ENCODE measurements at regions not wholly inside any gene's neighbourhood (a gene's known extent, or its start where the extent isn't known, plus 50 kb on each side); places are given as distances from the start of the nearest gene placed in this dataset.

DNA sequence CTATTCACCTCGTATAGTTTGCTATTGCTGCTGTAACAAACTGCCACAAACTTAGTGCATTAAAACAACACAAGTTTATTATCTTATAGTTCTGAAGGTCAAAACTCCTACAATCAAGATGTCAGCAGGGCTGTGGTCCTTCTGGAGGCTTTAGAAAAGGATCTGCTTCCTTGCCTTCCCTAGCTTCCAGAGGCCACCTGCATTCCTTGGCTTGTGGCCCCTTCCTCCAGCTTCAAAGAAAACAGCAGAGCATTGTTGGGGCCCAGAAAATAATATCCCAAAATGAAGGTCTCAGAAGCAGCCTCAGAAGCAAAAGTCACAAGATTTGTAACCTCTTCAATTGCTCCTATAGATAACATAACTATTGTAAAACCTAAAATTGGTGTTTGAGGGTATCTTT, 100.6 kb downstream of the HNRNPLL start:
- H3K27me3 ChIP-seq (ENCODE audit: insufficient read depth, low read length): peaks cover 7% of the 10 kb centered on the region; the same call in 1 of the 2 replicates
- H3K9me3 ChIP-seq (ENCODE audit: low read length): 0 out of 2 replicates have a peak, but pooled peaks cover 3% of the 10 kb centered on the region
- no peaks in the 10 kb centered on the region for H3K79me2 ChIP-seq (ENCODE audit: insufficient read depth, low read length)
- no peaks in the 10 kb centered on the region for H4K20me1 ChIP-seq (ENCODE audit: insufficient read depth, low read length)
- no peak overlapping the region for H3K4me2 ChIP-seq (ENCODE audit: low read length)
- H3K27ac ChIP-seq (ENCODE audit: low read depth, low read length, poor library complexity, severe bottlenecking): no peak overlapping the region
- H3K36me3 ChIP-seq (ENCODE audit: insufficient read depth, low read length): no peaks in the 10 kb centered on the region
- TF ChIP-seq CTCF (IDR thresholded peaks at IDR 0.05; ENCODE audit: low read length) (no peak), EZH2 (IDR thresholded peaks at IDR 0.05; ENCODE audit: borderline replicate concordance, low read length) (no peak)
- H3K4me1 ChIP-seq (ENCODE audit: insufficient read depth, low read length, severe bottlenecking): no peaks in the 10 kb centered on the region
- H2AFZ ChIP-seq (ENCODE audit: low read length): no peak overlapping the region
- no peaks in the 10 kb centered on the region for H3F3A ChIP-seq (ENCODE audit: insufficient read depth, low read length)
- no peaks in the 10 kb centered on the region for H3K9me2 ChIP-seq (ENCODE audit: low read depth, low read length)
- no peak overlapping the region for H3K4me3 ChIP-seq (ENCODE audit: low read depth, low read length, poor library complexity, severe bottlenecking)
- no peak overlapping the region for H3K9ac ChIP-seq (ENCODE audit: low read length)

- Histone ChIP-seq H2AFZ (ENCODE audit: low read length) (no peak overlapping the region), H3K27me3 (ENCODE audit: insufficient read depth, low read length) (peaks cover 7% of the 10 kb centered on the region; the same call in 1 of the 2 replicates), H3K9me2 (ENCODE audit: low read depth, low read length) (no peaks in the 10 kb centered on the region), H3K4me1 (ENCODE audit: insufficient read depth, low read length, severe bottlenecking) (no peaks in the 10 kb centered on the region), H3K36me3 (ENCODE audit: insufficient read depth, low read length) (no peaks in the 10 kb centered on the region), H3K27ac (ENCODE audit: low read depth, low read length, poor library complexity, severe bottlenecking) (no peak overlapping the region), H3K4me3 (ENCODE audit: low read depth, low read length, poor library complexity, severe bottlenecking) (no peak overlapping the region), H3K79me2 (ENCODE audit: insufficient read depth, low read length) (no peaks in the 10 kb centered on the region), H3K9ac (ENCODE audit: low read length) (no peak overlapping the region), H3K4me2 (ENCODE audit: low read length) (no peak overlapping the region), H3F3A (ENCODE audit: insufficient read depth, low read length) (no peaks in the 10 kb centered on the region), H4K20me1 (ENCODE audit: insufficient read depth, low read length) (no peaks in the 10 kb centered on the region), H3K9me3 (ENCODE audit: low read length) (0 out of 2 replicates have a peak, but pooled peaks cover 3% of the 10 kb centered on the region)
- TF ChIP-seq EZH2 (IDR thresholded peaks at IDR 0.05; ENCODE audit: borderline replicate concordance, low read length): no peak
Observed at GRCh38 chr2:38500283-38500634, 102.5 kb downstream of the HNRNPLL start.

GRCh38 chr2:38499548-38500282, 103.0 kb downstream of the HNRNPLL start:
- Histone ChIP-seq H3K9ac (ENCODE audit: low read length) (no peak overlapping the region), H3F3A (ENCODE audit: insufficient read depth, low read length) (no peaks in the 10 kb centered on the region), H3K27me3 (ENCODE audit: insufficient read depth, low read length) (peaks cover 7% of the 10 kb centered on the region; the same call in 1 of the 2 replicates), H3K4me3 (ENCODE audit: low read depth, low read length, poor library complexity, severe bottlenecking) (no peak overlapping the region), H3K27ac (ENCODE audit: low read depth, low read length, poor library complexity, severe bottlenecking) (no peak overlapping the region), H3K9me3 (ENCODE audit: low read length) (0 out of 2 replicates have a peak, but pooled peaks cover 3% of the 10 kb centered on the region), H3K4me1 (ENCODE audit: insufficient read depth, low read length, severe bottlenecking) (no peaks in the 10 kb centered on the region), H3K4me2 (ENCODE audit: low read length) (no peak overlapping the region), H4K20me1 (ENCODE audit: insufficient read depth, low read length) (no peaks in the 10 kb centered on the region), H3K79me2 (ENCODE audit: insufficient read depth, low read length) (no peaks in the 10 kb centered on the region), H3K9me2 (ENCODE audit: low read depth, low read length) (no peaks in the 10 kb centered on the region), H3K36me3 (ENCODE audit: insufficient read depth, low read length) (no peaks in the 10 kb centered on the region), H2AFZ (ENCODE audit: low read length) (no peak overlapping the region)
- no peak for TF ChIP-seq CTCF (IDR thresholded peaks at IDR 0.05; ENCODE audit: low read length)
- no peak for TF ChIP-seq EZH2 (IDR thresholded peaks at IDR 0.05; ENCODE audit: borderline replicate concordance, low read length)

Data from OCI-LY1 (cell line).